ENCODE measurements at regions not wholly inside any gene's neighbourhood (a gene's known extent, or its start where the extent isn't known, plus 50 kb on each side); places are given as distances from the start of the nearest gene placed in this dataset.
"Not testable (repeated sequence)": the region's sequence is repeated elsewhere in the genome, so short reads cannot be mapped to it uniquely, and the experiment has no call there.

- no peak overlapping the region for H3K4me3 ChIP-seq (ENCODE audit: low read depth, low read length)
- no peak for TF ChIP-seq CTCF (IDR thresholded peaks at IDR 0.05; ENCODE audit: low read depth, low read length)
Observed at GRCh38 chr22:19608003-19608690, 83.9 kb upstream of the CLDN5 start.

- H3K4me3 ChIP-seq (ENCODE audit: low read depth, low read length), result not testable (repeated sequence)
Observed at GRCh38 chr22:19609753-19610152, 85.5 kb upstream of the CLDN5 start.

- TF ChIP-seq CTCF (IDR thresholded peaks at IDR 0.05; ENCODE audit: low read depth, low read length), result no peak
Observed at GRCh38 chr22:19610518-19611253, 86.5 kb upstream of the CLDN5 start.

GRCh38 chr22:19611590-19611989 lies 87.4 kb upstream of the CLDN5 start:
- H3K4me3 ChIP-seq (ENCODE audit: low read depth, low read length), result no peak overlapping the region
- no peak for TF ChIP-seq CTCF (IDR thresholded peaks at IDR 0.05; ENCODE audit: low read depth, low read length)

More at GRCh38 chr22:19610518-19611253, 86.5 kb upstream of the CLDN5 start:
- no peak overlapping the region for H3K4me3 ChIP-seq (ENCODE audit: low read depth, low read length)

- TF ChIP-seq CTCF (IDR thresholded peaks at IDR 0.05; ENCODE audit: low read depth, low read length), result no peak
- no peak overlapping the region for H3K4me3 ChIP-seq (ENCODE audit: low read depth, low read length)
Observed at GRCh38 chr22:19612866-19613572, 88.8 kb upstream of the CLDN5 start.

- H3K4me3 ChIP-seq (ENCODE audit: low read depth, low read length), result no peak overlapping the region
- no peak for TF ChIP-seq CTCF (IDR thresholded peaks at IDR 0.05; ENCODE audit: low read depth, low read length)
Observed at GRCh38 chr22:19614536-19614863, 90.3 kb upstream of the CLDN5 start.

GRCh38 chr22:19615001-19615461 lies 90.8 kb upstream of the CLDN5 start:
- H3K4me3 ChIP-seq (ENCODE audit: low read depth, low read length), result no peak overlapping the region
- no peak for TF ChIP-seq CTCF (IDR thresholded peaks at IDR 0.05; ENCODE audit: low read depth, low read length)

Measured in WI38 (cell line).